BJ (cell line): ENCODE measurements at regions not wholly inside any gene's neighbourhood (a gene's known extent, or its start where the extent isn't known, plus 50 kb on each side); places are given as distances from the start of the nearest gene placed in this dataset.

Experiments used
- CTCF ChIA-PET: fragments of 350-600 bp; formaldehyde crosslinking; extraction: SDS; loops from one replicate; lab custom pipeline; 2021; ENCODE audit warnings: antibody characterized with exemption, inconsistent platforms; lab: Yijun Ruan, JAX
- POLR2A ChIA-PET: fragments of 300-600 bp; sonication (Branson Sonifier 250); formaldehyde crosslinking; extraction: SDS; loops from one replicate; lab custom pipeline; 2021; ENCODE audit warnings: antibody characterized with exemption; lab: Charles Lee
- DNase-seq: peaks from one replicate; pipeline ENCODE4 v3.0.0-alpha.2; 2011; ENCODE audit warnings: low read depth
- H3K27me3 ChIP-seq: 2 replicates; pipeline ENCODE4 v1.6.0; 2011; ENCODE audit warnings: low read length; ENCODE audit not compliant: control insufficient read depth, insufficient read depth
- H3K36me3 ChIP-seq: 2 replicates; pipeline ENCODE4 v1.5.1; 2011; ENCODE audit warnings: low read length; ENCODE audit not compliant: control insufficient read depth, insufficient read depth
- H3K4me3 ChIP-seq: 2 replicates; pipeline ENCODE4 v1.5.1; 2011; ENCODE audit warnings: low read depth, mild to moderate bottlenecking, control low read depth, low read length
- TF ChIP-seq, protein P1 (sequence below): IDR thresholded peaks from 2 replicates; pipeline ENCODE4 v1.5.1; 2011; ENCODE audit warnings: low read depth, mild to moderate bottlenecking, control low read depth, inconsistent platforms, low read length, moderate library complexity; ENCODE audit not compliant: insufficient read depth

DNA sequence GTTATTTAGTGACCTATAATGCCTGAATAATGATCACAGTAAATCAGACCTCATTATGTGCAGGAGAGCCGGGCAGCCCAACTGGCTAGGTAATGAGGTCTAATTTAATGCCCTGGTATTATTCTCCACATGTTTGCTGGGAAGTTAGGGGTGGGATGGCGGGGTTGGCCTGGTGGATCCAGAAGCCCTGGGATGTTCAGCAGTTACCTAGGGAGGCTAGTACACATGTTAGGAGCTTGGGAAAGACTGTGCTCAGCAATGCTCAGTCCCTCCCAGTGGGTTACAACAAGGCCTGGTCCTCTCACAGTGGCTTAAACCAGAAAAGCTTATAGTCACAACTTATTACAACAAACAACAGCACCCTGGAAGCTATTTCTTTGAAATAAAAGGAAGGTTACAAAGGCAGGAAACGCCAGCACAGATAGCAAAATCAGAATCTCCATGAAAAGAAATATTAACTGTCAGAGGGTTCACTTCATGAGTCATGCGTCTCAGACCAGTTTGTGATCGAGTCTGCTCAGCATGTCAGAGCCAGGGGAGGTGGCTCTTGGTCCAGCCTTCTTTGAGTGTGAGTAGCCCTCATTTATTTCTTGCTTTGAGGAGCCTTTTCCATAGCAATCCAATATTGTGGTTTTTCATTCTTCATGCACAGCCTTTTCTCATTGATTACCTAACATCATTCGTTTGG lies 418.6 kb upstream of the NPVF start:
- POLR2A ChIA-PET: no interaction called here
- TF ChIP-seq, protein P1, sequence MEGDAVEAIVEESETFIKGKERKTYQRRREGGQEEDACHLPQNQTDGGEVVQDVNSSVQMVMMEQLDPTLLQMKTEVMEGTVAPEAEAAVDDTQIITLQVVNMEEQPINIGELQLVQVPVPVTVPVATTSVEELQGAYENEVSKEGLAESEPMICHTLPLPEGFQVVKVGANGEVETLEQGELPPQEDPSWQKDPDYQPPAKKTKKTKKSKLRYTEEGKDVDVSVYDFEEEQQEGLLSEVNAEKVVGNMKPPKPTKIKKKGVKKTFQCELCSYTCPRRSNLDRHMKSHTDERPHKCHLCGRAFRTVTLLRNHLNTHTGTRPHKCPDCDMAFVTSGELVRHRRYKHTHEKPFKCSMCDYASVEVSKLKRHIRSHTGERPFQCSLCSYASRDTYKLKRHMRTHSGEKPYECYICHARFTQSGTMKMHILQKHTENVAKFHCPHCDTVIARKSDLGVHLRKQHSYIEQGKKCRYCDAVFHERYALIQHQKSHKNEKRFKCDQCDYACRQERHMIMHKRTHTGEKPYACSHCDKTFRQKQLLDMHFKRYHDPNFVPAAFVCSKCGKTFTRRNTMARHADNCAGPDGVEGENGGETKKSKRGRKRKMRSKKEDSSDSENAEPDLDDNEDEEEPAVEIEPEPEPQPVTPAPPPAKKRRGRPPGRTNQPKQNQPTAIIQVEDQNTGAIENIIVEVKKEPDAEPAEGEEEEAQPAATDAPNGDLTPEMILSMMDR: no peak
- CTCF ChIA-PET: no interaction called here
- Histone ChIP-seq H3K4me3 (no peak overlapping the region), H3K27me3 (no peaks in the 10 kb centered on the region), H3K36me3 (no peaks in the 10 kb centered on the region)
- no peak for DNase-seq

DNA sequence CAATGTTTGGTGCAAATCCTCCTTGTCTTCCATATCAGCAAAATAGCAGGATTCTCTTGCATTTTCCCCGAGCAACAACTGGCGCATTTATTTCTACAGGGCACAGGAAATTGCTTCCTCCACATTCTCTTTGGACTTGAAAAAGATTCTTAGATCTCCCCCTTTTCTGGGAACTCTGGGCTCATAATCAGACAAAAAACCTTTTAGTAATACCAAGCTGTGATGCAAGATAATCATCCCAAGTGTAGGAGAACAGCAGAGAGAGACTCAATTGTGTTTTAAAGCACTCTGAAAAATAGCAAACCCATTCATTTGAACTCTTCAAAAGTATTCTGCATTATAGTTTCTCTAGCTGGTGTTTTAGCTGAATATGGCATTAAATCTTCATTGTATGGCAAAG lies 419.6 kb upstream of the NPVF start:
- Histone ChIP-seq H3K27me3 (no peaks in the 10 kb centered on the region), H3K4me3 (no peak overlapping the region), H3K36me3 (no peaks in the 10 kb centered on the region)
- TF ChIP-seq, protein P1: no peak
- POLR2A ChIA-PET: no interaction called here
- CTCF ChIA-PET: no interaction called here
- no peak for DNase-seq

DNA sequence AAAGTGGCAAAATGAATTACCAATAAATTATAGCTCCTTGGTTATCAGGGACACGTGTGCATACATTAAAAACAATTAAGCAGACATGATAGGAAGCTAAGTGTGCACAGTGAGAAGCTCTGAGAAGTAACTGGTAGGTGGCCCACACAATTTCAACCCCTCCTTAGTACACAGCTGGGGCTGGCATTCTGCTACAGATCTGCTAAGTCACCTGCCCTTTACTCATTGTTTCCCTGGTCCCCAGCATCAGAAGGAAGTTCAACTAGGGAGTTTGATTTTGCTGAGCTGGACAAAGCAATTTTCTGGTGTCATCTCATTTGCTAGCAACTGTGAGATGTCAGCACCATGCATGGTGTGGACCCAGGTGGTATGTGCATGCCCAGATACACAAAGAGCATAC lies 424.1 kb upstream of the NPVF start:
- H3K4me3 ChIP-seq: no peak overlapping the region
- H3K27me3 ChIP-seq: no peaks in the 10 kb centered on the region
- CTCF ChIA-PET: no interaction called here
- TF ChIP-seq, protein P1: no peak
- DNase-seq: no peak
- no peaks in the 10 kb centered on the region for H3K36me3 ChIP-seq
- POLR2A ChIA-PET: no interaction called here

DNA sequence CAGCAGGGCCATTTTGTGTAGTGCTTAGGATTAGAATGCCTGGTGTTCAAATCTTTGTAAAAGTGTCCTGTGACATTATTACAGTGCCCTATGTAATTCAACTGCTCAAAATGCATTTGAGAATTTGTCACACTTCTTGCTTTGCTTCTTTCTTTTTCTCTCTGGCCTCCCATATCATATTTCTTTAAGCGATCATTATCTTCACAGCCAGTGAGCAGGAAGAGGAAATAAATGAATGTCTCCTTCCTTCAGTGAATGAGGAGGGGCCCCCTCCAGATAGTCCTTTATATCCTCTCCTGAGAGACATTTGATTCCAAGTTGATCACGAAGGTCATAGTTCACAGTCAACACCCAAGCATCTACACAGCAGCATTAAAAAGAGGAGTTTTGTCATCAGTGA lies 425.1 kb upstream of the NPVF start:
- Histone ChIP-seq H3K27me3 (no peaks in the 10 kb centered on the region), H3K4me3 (no peak overlapping the region), H3K36me3 (no peaks in the 10 kb centered on the region)
- POLR2A ChIA-PET: no interaction called here
- CTCF ChIA-PET: interaction anchor here (1.4 to 1.6 kb wide), 2 partner anchors 12 to 198 kb away, joined by 3 to 4 read pairs; no protein-coding TSS in a partner anchor
- TF ChIP-seq, protein P1: no peak
- DNase-seq: no peak

DNA sequence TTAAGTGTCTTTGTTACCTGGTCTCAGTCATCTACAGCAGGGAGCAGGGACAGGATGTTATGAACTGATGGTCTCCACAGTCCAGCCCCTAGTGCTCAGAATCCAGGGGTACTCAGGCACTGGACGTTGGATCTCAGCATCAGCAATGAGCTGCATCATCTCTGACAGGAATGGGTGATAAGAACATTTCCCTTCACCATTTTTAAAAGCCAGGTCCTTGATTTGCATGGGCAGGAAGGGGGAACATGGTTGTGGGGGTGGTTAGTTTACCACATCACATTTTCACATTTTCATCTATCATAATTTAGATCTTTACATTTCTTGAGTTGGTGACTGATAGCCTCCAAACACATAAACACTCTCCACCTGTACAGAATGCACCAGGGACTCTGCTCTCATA lies 427.8 kb upstream of the NPVF start:
- H3K4me3 ChIP-seq: no peak overlapping the region
- TF ChIP-seq, protein P1: no peak
- no peaks in the 10 kb centered on the region for H3K36me3 ChIP-seq
- CTCF ChIA-PET: no interaction called here
- DNase-seq: no peak
- POLR2A ChIA-PET: interaction anchor here (0.6 kb wide), 1 partner anchor 139 kb away, joined by 3 read pairs; no protein-coding TSS in a partner anchor
- H3K27me3 ChIP-seq: no peaks in the 10 kb centered on the region
